Heart left ventricle (tissue), 16 donors: ENCODE measurements at regions not wholly inside any gene's neighbourhood (a gene's known extent, or its start where the extent isn't known, plus 50 kb on each side); places are given as distances from the start of the nearest gene placed in this dataset.

Source experiments
- ATAC-seq, 4 donors: fragments of 200-7000 bp; cut with Tn5 transposase; one replicate each; pipeline ENCODE4 v1.9.1; 2020 to 2022; ENCODE audit warnings: moderate library complexity in 4 of 4, mild to moderate bottlenecking in 3 of 4, moderate number of reproducible peaks in 1 of 4
- DNase-seq, 5 donors: peaks; one replicate each; pipeline ENCODE4 v3.0.0-alpha.2; 2020
- H3K27ac ChIP-seq, 12 donors: fragments of 200-600 bp; sonication (generic) in 4 of 12; one replicate each; pipeline versions ENCODE4 v1.5.0 to v1.8.0; 2016 to 2022; ENCODE audit warnings: mild to moderate bottlenecking in 2 of 12
- H3K27me3 ChIP-seq, 9 donors: fragments of 200-600 bp; sonication (generic) in 2 of 9; one replicate each; pipeline versions ENCODE4 v1.5.1 to v1.8.0; 2016 to 2022; ENCODE audit warnings: mild to moderate bottlenecking in 3 of 9
- H3K36me3 ChIP-seq, 9 donors: fragments of 200-600 bp; sonication (generic) in 2 of 9; one replicate each; pipeline versions ENCODE4 v1.5.0 to v1.8.0; 2018 to 2022; ENCODE audit warnings: mild to moderate bottlenecking in 2 of 9
- H3K4me1 ChIP-seq, 12 donors: fragments of 200-600 bp; sonication (generic) in 4 of 12; one replicate each; pipeline versions ENCODE4 v1.5.0 to v1.8.0; 2016 to 2022; ENCODE audit warnings: mild to moderate bottlenecking in 3 of 12
- H3K4me3 ChIP-seq, 12 donors: fragments of 200-600 bp; sonication (generic) in 4 of 12; one replicate each; pipeline versions ENCODE4 v1.5.0 to v1.8.0; 2017 to 2022; ENCODE audit warnings: mild to moderate bottlenecking in 9 of 12, moderate library complexity in 4 of 12
- H3K9me3 ChIP-seq, 12 donors: fragments of 200-600 bp; sonication (generic) in 4 of 12; one replicate each; pipeline versions ENCODE4 v1.5.0 to v1.8.0; 2016 to 2022; ENCODE audit warnings: mild to moderate bottlenecking in 1 of 12
- POLR2A ChIP-seq, 2 donors: fragments of 450-650 bp; IDR thresholded peaks; one replicate each; pipeline ENCODE4 v1.6.1; 2017; ENCODE audit warnings: antibody characterized with exemption in 2 of 2, mild to moderate bottlenecking in 2 of 2, moderate library complexity in 2 of 2
- WGBS, 4 donors: extraction: QIAGEN DNeasy Blood & Tissue Kit in 2 of 4; methylation state at CpG; one replicate each; pipeline versions ENCODE4 v1.1.5 to v1.1.7; 2013 to 2018; 5-methylcytosine and 5-hydroxymethylcytosine counted together
- intact Hi-C, 10 donors: fragments of 100-400 bp; cut with DNase I; formaldehyde crosslinking; loops; one replicate each; pipeline versions ENCODE4 v1.11.1 to v1.14.2; 2022
- microRNA-seq, 4 donors: library from miRNA; unstranded; fragments of <30 nt; microRNA quantifications; one replicate each; pipeline versions ENCODE4 to v1.2.0, GENCODE V29; 2017 to 2020
- TF ChIP-seq, protein P1 (sequence below), 12 donors: fragments of 200-600 bp; sonication (generic) in 4 of 12; IDR thresholded peaks; one replicate each; pipeline versions ENCODE4 v1.5.0 to v1.8.0; 2018 to 2022; ENCODE audit warnings: antibody characterized with exemption in 12 of 12, mild to moderate bottlenecking in 5 of 12
- donor health status: ischemic (EF 13 %, LVEDD 7.1; RV severe dilation, severe dysfunction).
- donor health status: healthy with polysubstance abuse.
- donor health status: DM: no; HTN: yes; CAD: no.
- donor health status: DM: no; HTN: no; CAD: no.
- donor health status: ischemic (EF 25% LVEDD 6.9; RV normal size, moderate dysfunction).
- donor health status: ischemic (EF 25% LVEDD 5.7; RV mildly dilated, moderate dysfunction).
- donor health status: healthy.
- donor health status: DM: yes; HTN: yes; CAD: no.
- donor health status: ischemic (EF 35%, LVEDD 5.7; RV mildly dilated, moderate dysfunction).
- donor health status: nonischemic (EF 11% LVEDD 7.7; RV severe dilation, severe dysfunction).
- donor health status: DM: yes; HTN: yes; CAD: no.
- donor health status: PGD.
- donor health status: ischemic (EF 29% LVEDD 5.4; RV normal size, mild dysfunction).
- donor health status: nonischemic (EF 23%, LVEDD 6.1; RV moderate dilation, normal function).

DNA sequence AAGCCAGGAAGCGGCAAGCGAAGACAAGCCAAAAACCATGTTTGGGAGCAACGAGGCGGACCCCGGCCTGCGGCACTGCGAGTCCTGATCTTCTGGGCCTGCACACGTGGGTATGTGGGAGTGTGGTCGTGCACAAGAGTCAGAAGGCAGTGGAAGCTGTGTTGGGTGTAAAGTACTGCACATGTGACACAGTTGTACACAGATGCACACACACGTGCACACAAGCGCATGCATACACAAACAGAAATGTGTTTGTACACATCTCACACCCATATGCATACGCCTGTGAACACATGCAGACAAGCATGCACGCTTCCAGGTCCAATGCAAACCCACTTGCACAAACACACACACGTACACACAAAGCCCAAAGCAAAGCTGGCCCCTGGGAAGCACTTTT, 52.6 kb upstream of the SLCO4A1 start:
- H3K4me3 ChIP-seq = no peak overlapping the region
- peaks cover 0 to 54% (median 10%) of the 10 kb centered on the region in 9 donors for H3K27me3 ChIP-seq
- ATAC-seq = no peak
- peaks cover 0 to 7% (median 0%) of the 10 kb centered on the region in 12 donors for H3K4me1 ChIP-seq
- H3K27ac ChIP-seq = no peak overlapping the region
- 83 to 88% (median 85%) methylated on average over 13 to 14 of the region's 14 CpGs for WGBS, 4 donors
- TF ChIP-seq POLR2A (IDR thresholded peaks at IDR 0.05) = no peak
- TF ChIP-seq, protein P1, sequence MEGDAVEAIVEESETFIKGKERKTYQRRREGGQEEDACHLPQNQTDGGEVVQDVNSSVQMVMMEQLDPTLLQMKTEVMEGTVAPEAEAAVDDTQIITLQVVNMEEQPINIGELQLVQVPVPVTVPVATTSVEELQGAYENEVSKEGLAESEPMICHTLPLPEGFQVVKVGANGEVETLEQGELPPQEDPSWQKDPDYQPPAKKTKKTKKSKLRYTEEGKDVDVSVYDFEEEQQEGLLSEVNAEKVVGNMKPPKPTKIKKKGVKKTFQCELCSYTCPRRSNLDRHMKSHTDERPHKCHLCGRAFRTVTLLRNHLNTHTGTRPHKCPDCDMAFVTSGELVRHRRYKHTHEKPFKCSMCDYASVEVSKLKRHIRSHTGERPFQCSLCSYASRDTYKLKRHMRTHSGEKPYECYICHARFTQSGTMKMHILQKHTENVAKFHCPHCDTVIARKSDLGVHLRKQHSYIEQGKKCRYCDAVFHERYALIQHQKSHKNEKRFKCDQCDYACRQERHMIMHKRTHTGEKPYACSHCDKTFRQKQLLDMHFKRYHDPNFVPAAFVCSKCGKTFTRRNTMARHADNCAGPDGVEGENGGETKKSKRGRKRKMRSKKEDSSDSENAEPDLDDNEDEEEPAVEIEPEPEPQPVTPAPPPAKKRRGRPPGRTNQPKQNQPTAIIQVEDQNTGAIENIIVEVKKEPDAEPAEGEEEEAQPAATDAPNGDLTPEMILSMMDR (IDR thresholded peaks at IDR 0.05) = no peak
- intact Hi-C loops = loop anchor here in 1 of 10 donors (10.0 kb wide), 1 partner anchor 85 kb away; no protein-coding TSS in a partner anchor
- no peaks in the 10 kb centered on the region for H3K36me3 ChIP-seq
- no peaks in the 10 kb centered on the region for H3K9me3 ChIP-seq
- DNase-seq = peak in 2 of 5 donors; percentile 0 to 28

DNA sequence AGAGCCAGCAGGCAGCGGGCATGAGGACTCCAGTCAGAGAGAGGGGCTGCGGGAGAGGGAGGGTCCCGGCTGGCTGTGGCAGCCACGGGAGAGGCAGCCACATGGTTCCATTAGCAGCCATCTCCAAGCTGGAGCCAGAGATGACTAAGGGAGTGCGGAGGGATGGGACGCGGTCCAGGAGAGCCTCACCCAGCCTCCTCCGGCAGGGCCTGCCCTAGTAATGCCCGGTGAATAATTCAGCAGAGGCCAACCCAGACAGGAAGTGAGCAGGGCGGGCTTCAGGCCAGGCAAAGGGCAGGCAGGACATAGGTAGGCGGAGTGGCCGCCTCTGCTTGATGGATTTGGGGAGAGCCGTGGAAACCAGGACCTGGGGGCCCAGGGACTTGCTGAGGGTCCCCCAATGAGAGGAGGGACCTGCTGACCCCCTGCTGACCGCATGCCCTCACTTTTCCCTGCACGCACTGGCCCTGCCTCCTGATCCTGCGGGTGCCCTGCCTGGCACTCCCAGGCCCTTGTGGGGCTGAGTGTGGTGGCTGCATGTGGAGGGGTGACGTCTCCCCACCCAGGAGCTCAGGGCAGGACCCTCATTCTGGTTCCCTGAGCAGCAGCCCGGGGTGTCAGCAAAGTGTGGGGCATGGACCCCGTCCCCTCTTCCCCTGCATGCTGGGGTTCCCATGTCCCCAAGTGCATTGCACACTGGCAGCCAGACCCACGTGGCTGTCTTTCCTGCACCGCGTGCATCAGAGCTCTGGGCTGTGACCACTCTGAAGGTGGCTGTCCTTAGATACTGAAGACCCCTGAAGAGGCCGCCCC, 51.8 kb upstream of the SLCO4A1 start:
- Histone ChIP-seq H3K27me3 (peaks cover 0 to 59% (median 10%) of the 10 kb centered on the region in 9 donors), H3K4me3 (no peak overlapping the region), H3K9me3 (no peaks in the 10 kb centered on the region), H3K36me3 (no peaks in the 10 kb centered on the region), H3K4me1 (peaks cover 0 to 10% (median 0%) of the 10 kb centered on the region in 12 donors), H3K27ac (no peak overlapping the region)
- TF ChIP-seq POLR2A (IDR thresholded peaks at IDR 0.05) = no peak
- TF ChIP-seq, protein P1 (IDR thresholded peaks at IDR 0.05) = no peak
- intact Hi-C loops = no loop called here
- DNase-seq = peak in 2 of 5 donors; percentile 61
- ATAC-seq = peak in 3 of 4 donors; percentile 30 to 49 (median 37)
- WGBS, 4 donors = 57 to 73% (median 62%) methylated on average over 21 to 23 of the region's 23 CpGs

DNA sequence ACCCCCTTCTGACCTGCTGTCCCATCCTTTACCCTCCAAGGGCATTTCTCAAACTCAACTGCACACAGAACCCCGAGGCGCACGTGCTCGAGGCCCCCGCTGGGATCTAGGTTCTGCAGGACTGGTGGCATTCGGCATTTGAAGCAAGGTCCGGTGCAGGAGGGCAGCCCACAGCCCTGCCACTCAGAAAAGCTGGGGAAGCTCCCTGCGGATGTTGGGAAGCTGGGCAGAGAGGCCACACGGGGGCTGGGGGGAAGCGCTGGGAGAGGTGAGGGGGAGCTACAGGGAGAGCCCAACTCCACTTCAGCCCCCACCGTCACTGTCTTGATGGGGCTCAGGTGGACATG, 51.2 kb upstream of the SLCO4A1 start:
- TF ChIP-seq, protein P1 (IDR thresholded peaks at IDR 0.05) = no peak
- TF ChIP-seq POLR2A (IDR thresholded peaks at IDR 0.05) = no peak
- H3K27me3 ChIP-seq = peaks cover 0 to 56% (median 10%) of the 10 kb centered on the region in 9 donors
- no peak overlapping the region for H3K4me3 ChIP-seq
- WGBS, 4 donors = 74 to 85% (median 77%) methylated on average over 9 to 11 of the region's 11 CpGs
- intact Hi-C loops = no loop called here
- H3K4me1 ChIP-seq = peaks cover 0 to 13% (median 0%) of the 10 kb centered on the region in 12 donors
- ATAC-seq (no peak), DNase-seq (peak in 2 of 5 donors; percentile 11 to 53)
- H3K9me3 ChIP-seq = no peaks in the 10 kb centered on the region
- no peak overlapping the region for H3K27ac ChIP-seq
- H3K36me3 ChIP-seq = no peaks in the 10 kb centered on the region

DNA sequence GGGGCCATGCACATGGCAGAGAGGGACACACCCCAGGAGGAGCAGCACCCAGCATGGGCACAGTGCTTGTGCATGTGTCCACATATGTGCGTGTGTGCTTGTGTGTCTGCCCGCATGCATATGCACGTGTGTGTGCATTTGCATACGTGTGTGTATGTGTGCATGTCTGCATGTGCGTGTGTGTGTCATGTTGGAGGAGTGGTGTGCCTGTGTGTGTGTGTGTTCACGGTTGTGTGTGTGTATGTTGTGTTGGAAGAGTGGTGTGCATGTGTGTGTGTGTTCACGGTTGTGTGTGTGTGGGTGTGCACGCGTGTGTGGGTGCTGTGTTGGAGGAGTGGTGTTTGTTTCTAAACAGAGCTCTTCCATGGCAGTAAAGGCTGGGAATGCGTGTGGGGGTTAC, 50.7 kb upstream of the SLCO4A1 start:
- TF ChIP-seq POLR2A (IDR thresholded peaks at IDR 0.05) = no peak
- TF ChIP-seq, protein P1 (IDR thresholded peaks at IDR 0.05) = no peak
- intact Hi-C loops = no loop called here
- H3K4me3 ChIP-seq = no peak overlapping the region
- peaks cover 0 to 56% (median 15%) of the 10 kb centered on the region in 9 donors for H3K27me3 ChIP-seq
- DNase-seq = peak in 1 of 5 donors; percentile 20
- H3K4me1 ChIP-seq = peaks cover 0 to 14% (median 0%) of the 10 kb centered on the region in 12 donors
- no peak for ATAC-seq
- no peaks in the 10 kb centered on the region for H3K9me3 ChIP-seq
- no peaks in the 10 kb centered on the region for H3K36me3 ChIP-seq
- 85 to 91% (median 89%) methylated on average over 10 of the region's 10 CpGs for WGBS, 4 donors
- H3K27ac ChIP-seq = no peak overlapping the region

Small RNA genes in the stretch of these regions (microRNA-seq; reads per million reads assigned to microRNA genes)
- gene MIR1-1 (135 to 426 (median 290) reads per million in 4 donors), gene MIR133A2 (0 to 4.2 (median 2.4) reads per million in 4 donors)
